ENCODE measurements at regions not wholly inside any gene's neighbourhood (a gene's known extent, or its start where the extent isn't known, plus 50 kb on each side); places are given as distances from the start of the nearest gene placed in this dataset.

DNA sequence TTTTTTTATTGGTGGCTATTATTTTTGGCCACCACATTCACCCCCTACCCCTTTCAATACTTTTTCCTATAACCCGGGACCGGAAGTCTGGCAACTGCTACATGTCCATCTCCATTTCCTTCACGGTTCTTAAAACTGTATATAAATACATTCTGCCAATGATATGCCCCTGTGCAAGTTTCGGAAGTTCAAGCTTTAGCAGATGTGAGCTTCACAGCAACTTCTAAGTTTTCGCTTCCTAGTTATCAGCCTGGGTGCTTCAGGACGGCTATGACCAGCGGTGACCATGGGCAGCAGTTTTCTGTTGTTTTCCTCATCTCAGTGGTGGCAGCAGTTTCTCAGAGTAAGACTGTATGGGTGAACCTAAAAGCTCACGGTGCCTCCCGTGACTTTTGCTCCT is 153.5 kb upstream of the NFE2L3 start:
- Histone ChIP-seq H3K4me3 (ENCODE audit: low read depth, low read length) (no peak overlapping the region), H3K27me3 (ENCODE audit: control insufficient read depth, insufficient read depth, low read length) (no peaks in the 10 kb centered on the region), H3K36me3 (ENCODE audit: control insufficient read depth, insufficient read depth, low read length) (no peaks in the 10 kb centered on the region)
- TF ChIP-seq, protein P1, sequence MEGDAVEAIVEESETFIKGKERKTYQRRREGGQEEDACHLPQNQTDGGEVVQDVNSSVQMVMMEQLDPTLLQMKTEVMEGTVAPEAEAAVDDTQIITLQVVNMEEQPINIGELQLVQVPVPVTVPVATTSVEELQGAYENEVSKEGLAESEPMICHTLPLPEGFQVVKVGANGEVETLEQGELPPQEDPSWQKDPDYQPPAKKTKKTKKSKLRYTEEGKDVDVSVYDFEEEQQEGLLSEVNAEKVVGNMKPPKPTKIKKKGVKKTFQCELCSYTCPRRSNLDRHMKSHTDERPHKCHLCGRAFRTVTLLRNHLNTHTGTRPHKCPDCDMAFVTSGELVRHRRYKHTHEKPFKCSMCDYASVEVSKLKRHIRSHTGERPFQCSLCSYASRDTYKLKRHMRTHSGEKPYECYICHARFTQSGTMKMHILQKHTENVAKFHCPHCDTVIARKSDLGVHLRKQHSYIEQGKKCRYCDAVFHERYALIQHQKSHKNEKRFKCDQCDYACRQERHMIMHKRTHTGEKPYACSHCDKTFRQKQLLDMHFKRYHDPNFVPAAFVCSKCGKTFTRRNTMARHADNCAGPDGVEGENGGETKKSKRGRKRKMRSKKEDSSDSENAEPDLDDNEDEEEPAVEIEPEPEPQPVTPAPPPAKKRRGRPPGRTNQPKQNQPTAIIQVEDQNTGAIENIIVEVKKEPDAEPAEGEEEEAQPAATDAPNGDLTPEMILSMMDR (IDR thresholded peaks at IDR 0.05; ENCODE audit: insufficient read depth, low read length, poor library complexity, severe bottlenecking) = no peak
- DNase-seq (ENCODE audit: low read depth) = no peak

DNA sequence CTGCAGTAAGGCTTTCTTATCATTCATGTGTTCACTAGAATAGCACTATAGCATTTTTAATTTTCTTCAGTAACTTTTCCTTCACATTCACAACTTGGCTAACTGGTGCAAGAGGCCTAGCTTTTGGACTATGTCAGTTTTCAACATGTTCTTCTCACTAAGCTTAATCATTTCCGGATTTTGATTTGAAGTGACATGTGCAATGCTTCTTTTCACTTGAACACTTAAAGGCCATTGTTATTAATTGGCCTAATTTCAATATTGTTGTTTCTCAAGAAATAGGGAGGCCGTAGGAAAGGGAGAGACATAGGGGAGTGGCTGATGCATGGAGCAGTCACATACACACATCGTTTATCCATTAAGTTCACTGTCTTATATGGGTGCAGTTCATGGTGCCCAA is 151.2 kb upstream of the NFE2L3 start:
- Histone ChIP-seq H3K36me3 (ENCODE audit: control insufficient read depth, insufficient read depth, low read length) (no peaks in the 10 kb centered on the region), H3K4me3 (ENCODE audit: low read depth, low read length) (no peak overlapping the region), H3K27me3 (ENCODE audit: control insufficient read depth, insufficient read depth, low read length) (no peaks in the 10 kb centered on the region)
- TF ChIP-seq, protein P1 (IDR thresholded peaks at IDR 0.05; ENCODE audit: insufficient read depth, low read length, poor library complexity, severe bottlenecking) = no peak
- DNase-seq (ENCODE audit: low read depth) = no peak

DNA sequence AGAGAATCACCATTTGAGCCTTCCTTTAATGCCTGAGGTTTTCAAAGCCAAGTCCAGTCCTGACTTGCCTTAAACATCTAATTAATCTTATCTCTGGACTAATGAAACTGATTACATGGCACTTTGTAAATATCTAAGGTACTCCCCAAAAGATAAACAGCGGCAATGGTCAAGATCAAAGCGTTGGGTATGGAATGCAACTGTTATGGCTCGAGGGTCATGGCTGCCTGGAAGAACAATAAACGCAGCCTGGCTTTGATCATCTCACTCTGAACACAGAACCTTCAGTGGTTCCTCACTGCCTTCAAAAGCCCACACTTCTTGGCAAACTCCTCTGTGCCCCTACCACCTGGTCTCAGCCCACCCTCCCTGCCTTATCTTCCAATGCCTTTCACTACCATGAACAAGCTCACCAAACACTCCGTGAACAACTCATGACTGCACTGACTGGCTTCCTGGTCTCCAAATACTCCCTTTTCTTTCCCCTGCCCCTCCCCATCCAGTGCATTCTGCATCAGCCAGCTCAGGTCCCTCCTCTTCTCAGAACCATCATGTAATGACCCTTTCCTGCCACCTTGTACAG is 150.2 kb upstream of the NFE2L3 start:
- Histone ChIP-seq H3K4me3 (ENCODE audit: low read depth, low read length) (no peak overlapping the region), H3K27me3 (ENCODE audit: control insufficient read depth, insufficient read depth, low read length) (no peaks in the 10 kb centered on the region), H3K36me3 (ENCODE audit: control insufficient read depth, insufficient read depth, low read length) (no peaks in the 10 kb centered on the region)
- DNase-seq (ENCODE audit: low read depth) = no peak
- TF ChIP-seq, protein P1 (IDR thresholded peaks at IDR 0.05; ENCODE audit: insufficient read depth, low read length, poor library complexity, severe bottlenecking) = no peak

DNA sequence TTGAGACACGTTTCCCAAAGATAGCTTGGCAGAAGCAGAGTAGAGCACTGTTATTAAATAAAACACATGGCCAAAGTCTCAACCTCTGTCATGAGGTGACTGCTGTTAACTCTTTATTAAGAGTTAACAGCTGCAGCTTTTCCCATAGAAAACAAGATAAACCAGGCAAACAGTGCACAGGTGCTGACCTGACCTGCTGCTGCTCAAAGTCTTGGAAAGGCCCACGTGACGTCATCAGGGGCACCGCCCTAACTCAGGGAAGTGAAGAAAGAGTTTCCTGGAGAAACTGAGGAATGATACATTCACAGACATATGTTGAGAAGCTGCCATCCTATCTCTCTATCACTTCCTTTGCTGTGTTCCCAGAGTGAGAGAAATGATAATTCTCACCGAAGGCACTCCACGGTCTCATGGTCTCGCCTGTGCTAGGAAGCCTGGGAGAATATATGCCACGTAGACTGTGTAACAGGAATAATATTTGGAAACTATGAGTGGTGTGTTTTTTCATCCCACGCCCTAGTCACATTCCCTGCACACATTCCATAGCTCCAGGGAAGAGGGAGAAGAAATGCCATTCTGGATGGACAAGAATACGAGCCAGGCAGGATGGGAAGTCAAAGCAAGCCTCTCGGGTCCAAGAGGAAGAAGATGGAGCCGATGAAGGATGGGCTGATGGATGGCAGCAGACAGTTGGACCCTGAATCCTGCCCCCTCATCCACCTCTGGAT is 146.2 kb upstream of the NFE2L3 start:
- TF ChIP-seq, protein P1 (IDR thresholded peaks at IDR 0.05; ENCODE audit: insufficient read depth, low read length, poor library complexity, severe bottlenecking) = no peak
- no peak for DNase-seq (ENCODE audit: low read depth)

DNA sequence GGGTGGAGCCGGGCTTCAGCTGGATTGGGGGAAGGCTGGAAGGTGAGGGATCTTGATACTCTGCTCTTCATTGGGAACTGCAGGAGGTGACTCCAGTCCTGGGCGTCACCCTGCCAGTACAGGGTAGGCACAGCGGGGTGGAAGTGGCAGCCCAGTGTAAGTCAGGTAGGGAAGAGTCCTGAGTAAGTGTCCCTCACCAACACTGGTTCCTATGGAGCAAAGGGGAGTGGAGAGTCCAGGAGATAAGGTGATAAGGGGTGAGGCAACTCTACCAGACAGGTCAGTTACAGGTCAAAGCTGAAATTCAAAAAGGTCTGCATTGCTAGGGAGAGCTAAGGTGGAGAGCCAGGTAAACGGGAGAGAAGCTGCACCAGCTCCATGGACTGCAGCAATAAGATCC is 145.6 kb upstream of the NFE2L3 start:
- Histone ChIP-seq H3K4me3 (ENCODE audit: low read depth, low read length) (no peak overlapping the region), H3K27me3 (ENCODE audit: control insufficient read depth, insufficient read depth, low read length) (no peaks in the 10 kb centered on the region), H3K36me3 (ENCODE audit: control insufficient read depth, insufficient read depth, low read length) (no peaks in the 10 kb centered on the region)
- DNase-seq (ENCODE audit: low read depth) = no peak
- TF ChIP-seq, protein P1 (IDR thresholded peaks at IDR 0.05; ENCODE audit: insufficient read depth, low read length, poor library complexity, severe bottlenecking) = no peak

More for the DNA sequence above, 146.2 kb upstream of the NFE2L3 start:
- H3K36me3 ChIP-seq (ENCODE audit: control insufficient read depth, insufficient read depth, low read length) = no peaks in the 10 kb centered on the region
- H3K4me3 ChIP-seq (ENCODE audit: low read depth, low read length) = no peak overlapping the region
- H3K27me3 ChIP-seq (ENCODE audit: control insufficient read depth, insufficient read depth, low read length) = no peaks in the 10 kb centered on the region

DNA sequence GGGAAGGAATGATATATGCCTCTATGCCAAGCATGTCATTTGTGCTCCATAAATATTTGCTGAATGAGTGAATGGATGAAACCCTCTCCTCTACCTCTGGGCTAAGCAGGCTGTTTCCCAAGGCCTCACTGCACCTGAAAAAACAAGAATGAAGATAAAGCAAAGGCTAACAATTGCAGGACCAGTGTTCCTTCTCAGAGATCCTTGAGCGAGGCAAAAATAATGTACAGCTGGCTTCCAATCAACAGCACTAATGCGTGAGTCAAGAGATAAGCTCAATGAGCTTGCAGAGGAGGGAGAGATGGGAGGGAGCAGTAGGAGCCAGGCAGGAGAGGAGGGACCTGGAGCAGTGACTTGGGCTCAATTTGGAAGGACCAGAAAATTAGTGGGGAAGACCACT is 144.5 kb upstream of the NFE2L3 start:
- TF ChIP-seq, protein P1 (IDR thresholded peaks at IDR 0.05; ENCODE audit: insufficient read depth, low read length, poor library complexity, severe bottlenecking) = no peak
- DNase-seq (ENCODE audit: low read depth) = no peak
- no peak overlapping the region for H3K4me3 ChIP-seq (ENCODE audit: low read depth, low read length)

More for the DNA sequence above, 144.5 kb upstream of the NFE2L3 start:
- no peaks in the 10 kb centered on the region for H3K36me3 ChIP-seq (ENCODE audit: control insufficient read depth, insufficient read depth, low read length)
- H3K27me3 ChIP-seq (ENCODE audit: control insufficient read depth, insufficient read depth, low read length) = no peaks in the 10 kb centered on the region
